K562 (cell line): ENCODE measurements at regions not wholly inside any gene's neighbourhood (a gene's known extent, or its start where the extent isn't known, plus 50 kb on each side); places are given as distances from the start of the nearest gene placed in this dataset.
A peak's percentile ranks its signal among the peaks of the same experiment; 100 is the strongest.

ENCODE experiments used
- ETS1 ChIP-seq: conservative IDR thresholded peaks from 2 replicates; pipeline ENCODE4 v1.6.1; 2011; ENCODE audit warnings: low read depth, mild to moderate bottlenecking, low read length; ENCODE audit not compliant: control insufficient read depth
- EZH2 ChIP-seq: IDR thresholded peaks from 2 replicates; pipeline ENCODE4 v1.6.1; 2012; ENCODE audit warnings: low read depth, mild to moderate bottlenecking, inconsistent platforms, low read length, borderline replicate concordance
- NFRKB ChIP-seq: fragments of 450-650 bp; IDR thresholded peaks from 2 replicates; pipeline ENCODE4 v1.6.1; 2016; ENCODE audit warnings: low read depth
- PHB2 ChIP-seq: fragments of 450-650 bp; IDR thresholded peaks from 2 replicates; pipeline ENCODE4 v1.6.1; 2017; ENCODE audit warnings: low read depth
- RBBP5 ChIP-seq: fragments of 200-600 bp; sonication (generic); IDR thresholded peaks from 2 replicates; pipeline ENCODE4 v1.6.1; 2012; ENCODE audit warnings: borderline replicate concordance, mild to moderate bottlenecking, low read length, control low read depth, inconsistent platforms; ENCODE audit not compliant: insufficient read depth, poor library complexity, severe bottlenecking
- RNF219 ChIP-seq: fragments of 250-450 bp; sonication (Bioruptor Pico); IDR thresholded peaks from 2 replicates; pipeline ENCODE4 v1.5.0; 2022; ENCODE audit warnings: mild to moderate bottlenecking
- TAF15 ChIP-seq: fragments of 200-400 bp; formaldehyde crosslinking; IDR thresholded peaks from 2 replicates; pipeline ENCODE4 v1.6.1; 2017; ENCODE audit warnings: mild to moderate bottlenecking, low read depth, low read length, moderate library complexity
- TCF3 ChIP-seq: sonication (generic); formaldehyde crosslinking; IDR thresholded peaks from 2 replicates; pipeline ENCODE4 v1.4.0; 2020; ENCODE audit warnings: mild to moderate bottlenecking, missing genetic modification reagents
- ZBTB40 ChIP-seq, 2 experiments: fragments of 450-650 bp in 1 of 2; sonication (generic) in 1 of 2; formaldehyde crosslinking in 1 of 2; IDR thresholded peaks; 2 replicates each; pipeline versions ENCODE4 v1.7.1 to v1.9.0; 2016 to 2022; ENCODE audit warnings: inconsistent platforms in 1 of 2, mild to moderate bottlenecking in 1 of 2, missing genetic modification reagents in 1 of 2
- ZKSCAN1 ChIP-seq: fragments of 150-350 bp; IDR thresholded peaks from 2 replicates; pipeline ENCODE4 v1.6.1; 2016; ENCODE audit warnings: low read depth, low read length
- ZKSCAN3 ChIP-seq: fragments of 250-450 bp; sonication (Bioruptor Pico); IDR thresholded peaks from 2 replicates; pipeline ENCODE4 v1.4.0; 2020
- ZNF224 ChIP-seq: sonication (generic); formaldehyde crosslinking; IDR thresholded peaks from 2 replicates; pipeline ENCODE4 v1.8.0; 2022; ENCODE audit warnings: mild to moderate bottlenecking, missing genetic modification reagents
- ZNF41 ChIP-seq: fragments of 250-450 bp; sonication (Bioruptor Pico); conservative IDR thresholded peaks from 2 replicates; pipeline ENCODE4 v1.4.0; 2020; ENCODE audit warnings: mild to moderate bottlenecking

- TF ChIP-seq RNF219 (CRISPR knock-in tag) (no peak), ZKSCAN1 (no peak), ZKSCAN3 (CRISPR knock-in tag) (no peak), ETS1 (no peak), ZNF224 (CRISPR knock-in tag) (no peak), TCF3 (CRISPR knock-in tag) (no peak), EZH2 (no peak), NFRKB (0 out of 2 replicates have a peak, but pooled peaks have one; percentile 38), RBBP5 (no peak), TAF15 (no peak), ZNF41 (CRISPR knock-in tag) (no peak), PHB2 (no peak), ZBTB40 (IDR thresholded peaks at IDR 0.05) (no peak), ZBTB40 (CRISPR knock-in tag; IDR thresholded peaks at IDR 0.05) (no peak)
Measured at GRCh38 chr13:44141725-44142539, 231.7 kb upstream of the SERP2 start (continued).
